IgD-negative memory B cell (primary cell): ENCODE measurements at regions not wholly inside any gene's neighbourhood (a gene's known extent, or its start where the extent isn't known, plus 50 kb on each side); places are given as distances from the start of the nearest gene placed in this dataset.
"Not testable (repeated sequence)": the region's sequence is repeated elsewhere in the genome, so short reads cannot be mapped to it uniquely, and the experiment has no call there.

Source experiments
- H3K27ac Mint-ChIP-seq, 3 donors: one replicate each; pipeline ENCODE4 v1.8.0; 2020 to 2022; ENCODE audit warnings: mild to moderate bottlenecking in 3 of 3, mixed read lengths in 3 of 3, moderate library complexity in 1 of 3
- H3K27me3 Mint-ChIP-seq: one replicate; pipeline ENCODE4 v1.8.0; 2021; ENCODE audit warnings: mixed read lengths
- H3K36me3 Mint-ChIP-seq: one replicate; pipeline ENCODE4 v1.8.0; 2020; ENCODE audit warnings: mild to moderate bottlenecking, mixed read lengths
- H3K4me1 Mint-ChIP-seq, 3 donors: one replicate each; pipeline ENCODE4 v1.8.0; 2020 to 2022; ENCODE audit warnings: mixed read lengths in 3 of 3, mild to moderate bottlenecking in 1 of 3
- H3K4me3 Mint-ChIP-seq, 4 donors: one replicate each; pipeline ENCODE4 v1.8.0; 2020 to 2022; ENCODE audit warnings: mild to moderate bottlenecking in 4 of 4, mixed read lengths in 4 of 4, moderate library complexity in 3 of 4
- H3K9me3 Mint-ChIP-seq, 3 donors: one replicate each; pipeline ENCODE4 v1.8.0; 2020 to 2021; ENCODE audit warnings: mixed read lengths in 3 of 3, mild to moderate bottlenecking in 1 of 3

DNA sequence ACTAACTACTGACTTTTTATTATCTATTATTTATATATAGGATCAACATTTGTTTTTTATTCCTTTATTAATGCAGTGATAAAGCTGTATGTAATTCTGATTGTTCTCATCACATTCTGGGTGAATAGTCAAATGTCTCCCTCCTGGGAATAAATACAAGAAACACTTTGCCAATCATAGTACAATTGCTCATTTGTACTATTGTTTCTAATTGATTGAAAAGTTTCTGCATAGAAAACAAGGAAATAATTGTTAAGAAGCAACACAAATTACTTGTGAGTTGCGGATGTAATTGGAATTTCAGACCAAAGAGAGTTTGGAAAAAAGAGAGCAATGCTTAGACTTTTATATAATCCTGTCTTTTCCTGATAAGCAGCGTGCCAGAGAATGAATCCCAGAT lies 1013.9 kb downstream of the EFNA5 start:
- peaks cover 2 to 15% (median 9%) of the 10 kb centered on the region in 3 donors for H3K9me3 Mint-ChIP-seq
- no peak overlapping the region for H3K4me3 Mint-ChIP-seq
- no peaks in the 10 kb centered on the region for H3K27me3 Mint-ChIP-seq
- no peaks in the 10 kb centered on the region for H3K36me3 Mint-ChIP-seq
- H3K27ac Mint-ChIP-seq: no peak overlapping the region
- no peaks in the 10 kb centered on the region for H3K4me1 Mint-ChIP-seq

DNA sequence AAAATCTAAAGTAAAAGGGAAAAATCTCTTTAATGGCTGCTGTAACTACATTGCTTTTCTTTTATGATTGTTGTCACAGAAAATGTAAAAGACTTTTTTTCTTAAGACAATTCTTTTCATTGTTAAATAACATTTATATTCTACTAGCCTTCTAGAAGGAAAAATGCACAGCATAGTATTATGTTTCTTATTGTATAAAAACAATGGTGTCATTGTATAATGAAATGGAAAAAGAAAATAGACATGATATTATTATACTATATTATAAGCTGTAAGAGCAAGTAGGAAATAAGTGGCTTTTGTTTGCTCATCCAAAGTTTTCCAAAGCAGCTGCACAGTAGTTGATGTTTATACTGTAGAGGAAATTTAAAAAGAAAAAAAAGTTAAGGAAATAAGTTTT lies 1021.7 kb downstream of the EFNA5 start:
- H3K27me3 Mint-ChIP-seq: no peaks in the 10 kb centered on the region
- H3K36me3 Mint-ChIP-seq: no peaks in the 10 kb centered on the region
- no peak overlapping the region for H3K27ac Mint-ChIP-seq
- H3K9me3 Mint-ChIP-seq: peaks cover 2 to 8% (median 8%) of the 10 kb centered on the region in 3 donors
- no peaks in the 10 kb centered on the region for H3K4me1 Mint-ChIP-seq
- H3K4me3 Mint-ChIP-seq: no peak overlapping the region

DNA sequence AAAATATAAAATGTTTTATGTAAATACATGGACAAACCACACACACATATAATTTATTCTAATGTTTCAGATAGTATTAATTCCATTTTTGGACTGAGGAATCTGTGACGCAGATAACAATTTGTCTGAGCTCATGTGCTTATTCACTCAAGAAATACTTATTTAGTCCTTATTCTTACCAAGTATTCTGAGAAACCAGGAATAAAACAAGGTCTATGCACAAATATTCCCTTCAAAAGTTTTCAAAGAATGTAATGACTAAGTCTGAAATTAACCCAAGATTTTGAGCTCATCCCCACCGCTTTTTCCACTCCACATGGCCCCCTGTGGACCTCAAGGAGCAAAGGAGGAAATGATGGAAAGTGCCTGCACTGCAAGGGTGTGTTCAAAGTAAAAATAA lies 1022.3 kb downstream of the EFNA5 start:
- Mint-ChIP-seq H3K4me3 (no peak overlapping the region), H3K4me1 (no peaks in the 10 kb centered on the region), H3K27me3 (no peaks in the 10 kb centered on the region), H3K27ac (no peak overlapping the region), H3K9me3 (peaks cover 2 to 8% (median 8%) of the 10 kb centered on the region in 3 donors), H3K36me3 (no peaks in the 10 kb centered on the region)

DNA sequence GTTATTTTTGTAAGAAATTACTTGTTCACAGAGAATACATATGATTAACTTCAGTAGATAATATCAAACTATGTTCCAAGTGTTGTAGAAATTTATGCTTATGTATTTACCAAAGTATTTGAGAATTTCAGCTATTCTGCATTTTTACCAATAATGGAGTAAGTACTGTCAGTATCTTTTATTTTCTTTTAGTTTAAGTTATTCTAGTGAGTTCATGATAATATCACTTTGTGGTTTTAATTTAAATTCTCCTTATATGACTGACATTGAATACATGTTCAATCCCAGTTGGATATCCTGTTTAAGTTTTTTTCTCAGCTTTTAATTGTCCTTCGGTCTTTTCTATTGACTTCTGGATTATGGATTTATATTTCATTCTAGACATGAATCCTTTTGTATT lies 1024.6 kb downstream of the EFNA5 start:
- Mint-ChIP-seq H3K36me3 (no peaks in the 10 kb centered on the region), H3K4me1 (no peaks in the 10 kb centered on the region), H3K9me3 (peaks cover 0 to 2% (median 0%) of the 10 kb centered on the region in 3 donors), H3K27ac (no peak overlapping the region), H3K27me3 (no peaks in the 10 kb centered on the region), H3K4me3 (no peak overlapping the region)

DNA sequence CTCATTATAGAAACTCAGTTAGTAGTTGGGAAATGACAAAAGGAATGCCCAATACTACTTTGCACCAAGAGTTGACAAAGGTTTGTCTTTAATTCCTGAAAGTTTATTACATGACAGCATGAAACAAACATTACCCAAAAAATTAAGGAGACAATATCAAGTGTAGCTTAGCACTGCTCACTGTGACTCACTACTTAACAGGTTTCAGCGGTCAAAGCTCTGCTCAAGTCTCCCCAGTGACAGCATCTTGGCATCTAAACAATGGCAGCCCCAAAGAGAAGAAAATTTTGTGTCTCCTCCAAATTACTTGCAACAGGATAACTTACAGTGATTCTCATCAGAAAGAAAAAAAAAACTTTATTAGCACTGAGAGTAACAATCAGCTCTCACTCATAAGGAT lies 1030.2 kb downstream of the EFNA5 start:
- peaks cover 0 to 2% (median 0%) of the 10 kb centered on the region in 3 donors for H3K9me3 Mint-ChIP-seq
- no peak overlapping the region for H3K27ac Mint-ChIP-seq
- H3K4me1 Mint-ChIP-seq: no peaks in the 10 kb centered on the region
- H3K4me3 Mint-ChIP-seq: no peak overlapping the region
- H3K27me3 Mint-ChIP-seq: no peaks in the 10 kb centered on the region
- no peaks in the 10 kb centered on the region for H3K36me3 Mint-ChIP-seq

DNA sequence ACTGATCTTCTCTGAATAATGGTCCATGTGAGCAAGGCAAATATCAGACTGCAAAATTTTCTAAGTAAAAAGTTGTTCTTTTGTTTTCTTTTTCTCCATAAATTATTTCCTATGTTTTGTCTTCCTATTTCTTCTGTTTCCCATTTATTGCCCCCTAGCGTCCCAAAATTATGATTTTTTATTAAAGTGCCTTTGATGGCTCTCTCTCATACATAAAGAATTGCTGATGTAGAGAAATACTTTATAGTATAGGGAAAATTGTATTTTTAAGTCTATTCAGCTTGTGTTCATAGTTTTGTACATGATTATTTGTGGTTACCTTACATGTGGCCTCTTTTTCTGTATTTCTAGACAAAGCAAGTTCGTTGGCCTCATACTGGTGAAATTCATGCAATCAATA lies 1031.2 kb downstream of the EFNA5 start:
- no peak overlapping the region for H3K27ac Mint-ChIP-seq
- no peaks in the 10 kb centered on the region for H3K4me1 Mint-ChIP-seq
- H3K27me3 Mint-ChIP-seq: no peaks in the 10 kb centered on the region

DNA sequence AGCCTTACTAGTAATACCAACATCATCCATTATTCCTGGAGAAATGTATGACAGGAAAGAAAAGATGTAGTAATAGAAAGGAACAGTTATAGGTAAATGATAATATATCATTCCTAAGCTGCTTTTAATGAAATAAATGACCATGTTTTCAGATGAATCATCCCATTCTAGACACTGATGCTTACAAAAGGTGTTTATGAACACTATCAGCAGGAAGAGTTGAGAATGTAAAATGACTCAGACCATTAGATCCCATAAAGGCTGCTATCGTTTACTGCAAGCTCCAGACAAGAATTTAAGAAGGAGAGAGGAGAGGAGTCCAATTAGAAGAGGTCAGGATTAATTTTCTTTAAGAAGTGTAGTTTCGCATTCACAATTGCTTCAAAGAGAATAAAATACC lies 1033.5 kb downstream of the EFNA5 start:
- no peaks in the 10 kb centered on the region for H3K36me3 Mint-ChIP-seq
- H3K27ac Mint-ChIP-seq: no peak overlapping the region
- H3K9me3 Mint-ChIP-seq: no peaks in the 10 kb centered on the region
- no peaks in the 10 kb centered on the region for H3K27me3 Mint-ChIP-seq
- no peak overlapping the region for H3K4me3 Mint-ChIP-seq
- H3K4me1 Mint-ChIP-seq: no peaks in the 10 kb centered on the region

More for the DNA sequence above, 1031.2 kb downstream of the EFNA5 start:
- no peak overlapping the region for H3K4me3 Mint-ChIP-seq
- H3K36me3 Mint-ChIP-seq: no peaks in the 10 kb centered on the region
- H3K9me3 Mint-ChIP-seq: peaks cover 0 to 2% (median 0%) of the 10 kb centered on the region in 3 donors

DNA sequence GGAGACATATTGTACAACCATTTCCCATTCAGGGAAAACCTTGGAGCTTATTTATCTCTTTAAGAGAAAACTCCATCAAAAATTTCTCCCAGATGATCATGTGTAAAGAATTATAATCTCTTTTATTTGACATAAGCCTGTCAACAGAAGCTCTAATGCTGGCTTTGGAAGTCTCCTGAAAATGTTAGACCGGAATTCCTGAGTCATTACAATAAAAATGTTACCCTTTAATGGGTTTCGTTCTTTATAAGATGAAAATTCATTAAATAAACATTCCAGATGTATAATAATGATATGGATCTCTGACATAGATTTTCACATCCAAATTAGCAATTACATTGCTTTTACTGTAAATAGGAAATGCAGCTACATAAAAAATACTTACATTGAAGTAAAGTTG lies 1036.4 kb downstream of the EFNA5 start:
- H3K27ac Mint-ChIP-seq: no peak overlapping the region
- H3K36me3 Mint-ChIP-seq: no peaks in the 10 kb centered on the region
- H3K9me3 Mint-ChIP-seq: no peaks in the 10 kb centered on the region
- H3K27me3 Mint-ChIP-seq: no peaks in the 10 kb centered on the region
- no peaks in the 10 kb centered on the region for H3K4me1 Mint-ChIP-seq
- no peak overlapping the region for H3K4me3 Mint-ChIP-seq

DNA sequence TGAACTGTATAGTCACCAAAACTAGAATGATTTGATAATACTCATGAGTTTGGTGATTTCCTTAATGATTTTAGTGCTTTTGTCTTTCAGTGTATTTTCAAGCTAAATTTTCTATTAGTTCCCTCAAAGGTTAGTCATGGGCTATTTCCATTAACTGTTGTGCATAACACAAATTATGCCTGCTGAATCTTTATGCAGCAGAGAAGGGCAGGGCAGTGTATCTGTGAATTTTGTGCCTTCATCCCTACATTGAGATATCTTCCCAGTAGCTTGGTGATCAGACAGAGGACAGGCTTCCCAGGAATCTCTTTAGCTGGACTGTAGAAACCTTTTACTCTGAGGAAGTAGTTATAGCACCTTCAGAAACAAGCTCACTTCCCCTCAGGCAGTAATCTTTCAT lies 1036.9 kb downstream of the EFNA5 start:
- H3K36me3 Mint-ChIP-seq: no peaks in the 10 kb centered on the region
- H3K27ac Mint-ChIP-seq: no peak overlapping the region
- H3K9me3 Mint-ChIP-seq: no peaks in the 10 kb centered on the region
- H3K4me3 Mint-ChIP-seq: no peak overlapping the region
- no peaks in the 10 kb centered on the region for H3K4me1 Mint-ChIP-seq
- H3K27me3 Mint-ChIP-seq: no peaks in the 10 kb centered on the region

DNA sequence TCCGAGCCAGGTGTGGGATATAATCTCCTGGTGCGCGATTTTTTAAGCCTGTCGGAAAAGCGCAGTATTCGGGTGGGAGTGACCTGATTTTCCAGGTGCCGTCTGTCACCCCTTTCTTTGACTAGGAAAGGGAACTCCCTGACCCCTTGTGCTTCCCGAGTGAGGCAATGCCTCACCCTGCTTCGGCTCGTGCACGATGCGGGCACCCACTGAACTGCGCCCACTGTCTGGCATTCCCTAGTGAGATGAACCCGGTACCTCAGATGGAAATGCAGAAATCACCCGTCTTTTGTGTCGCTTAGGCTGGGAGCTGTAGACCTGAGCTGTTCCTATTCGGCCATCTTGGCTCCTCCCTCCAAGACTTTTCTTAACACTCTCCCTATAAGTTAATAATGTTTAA lies 1042.3 kb downstream of the EFNA5 start:
- H3K9me3 Mint-ChIP-seq, H3K4me1 Mint-ChIP-seq, H3K36me3 Mint-ChIP-seq, H3K27me3 Mint-ChIP-seq, H3K4me3 Mint-ChIP-seq: not testable (repeated sequence)
- H3K27ac Mint-ChIP-seq: peak overlapping the region in 1 of 3 donors; percentile 4

DNA sequence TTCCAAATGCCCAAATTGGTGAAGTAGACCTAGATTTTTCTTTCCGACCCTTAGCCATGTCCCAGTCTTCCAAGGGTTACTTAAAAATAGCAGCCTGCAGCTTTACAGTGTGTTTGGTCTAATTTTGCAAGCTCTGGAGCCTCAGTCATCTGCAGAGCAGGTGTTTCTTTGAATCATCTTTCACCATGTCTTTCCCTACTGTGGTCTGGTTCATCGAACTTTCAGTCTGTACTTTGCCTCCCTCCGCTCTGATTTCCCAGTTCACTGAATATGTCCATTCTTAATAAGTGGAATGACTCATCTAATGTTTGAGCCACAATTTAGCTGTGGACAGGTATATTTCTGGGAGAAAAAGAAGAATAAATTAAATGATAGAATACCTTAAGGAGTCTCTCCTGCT lies 1060.7 kb downstream of the EFNA5 start:
- Mint-ChIP-seq H3K4me1 (no peaks in the 10 kb centered on the region), H3K27ac (no peak overlapping the region), H3K9me3 (peaks cover 0 to 4% (median 2%) of the 10 kb centered on the region in 3 donors), H3K27me3 (no peaks in the 10 kb centered on the region), H3K4me3 (no peak overlapping the region), H3K36me3 (peaks cover 1% of the 10 kb centered on the region)

DNA sequence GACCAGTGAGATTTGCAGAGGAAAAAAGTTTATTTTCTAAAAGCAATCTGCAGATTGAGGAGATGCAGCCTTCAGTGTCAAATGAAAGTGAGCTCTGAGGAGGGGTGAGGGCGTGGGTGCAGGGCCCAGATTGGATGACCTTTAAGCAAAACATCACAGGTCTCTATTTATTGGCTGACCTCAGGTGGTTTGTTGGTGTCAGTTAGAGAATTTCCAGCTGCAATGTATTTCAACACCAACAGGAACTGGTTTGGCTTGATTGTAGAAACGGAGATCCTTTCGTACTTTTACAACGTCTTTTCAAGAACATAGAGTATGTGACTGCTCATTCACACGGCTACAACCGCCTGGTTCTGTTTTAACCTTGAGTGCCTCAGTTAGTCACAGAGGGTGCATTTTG lies 1069.1 kb downstream of the EFNA5 start:
- Mint-ChIP-seq H3K4me1 (no peaks in the 10 kb centered on the region), H3K27me3 (no peaks in the 10 kb centered on the region), H3K36me3 (no peaks in the 10 kb centered on the region), H3K9me3 (peaks cover 5 to 6% (median 6%) of the 10 kb centered on the region in 3 donors), H3K27ac (no peak overlapping the region), H3K4me3 (no peak overlapping the region)

DNA sequence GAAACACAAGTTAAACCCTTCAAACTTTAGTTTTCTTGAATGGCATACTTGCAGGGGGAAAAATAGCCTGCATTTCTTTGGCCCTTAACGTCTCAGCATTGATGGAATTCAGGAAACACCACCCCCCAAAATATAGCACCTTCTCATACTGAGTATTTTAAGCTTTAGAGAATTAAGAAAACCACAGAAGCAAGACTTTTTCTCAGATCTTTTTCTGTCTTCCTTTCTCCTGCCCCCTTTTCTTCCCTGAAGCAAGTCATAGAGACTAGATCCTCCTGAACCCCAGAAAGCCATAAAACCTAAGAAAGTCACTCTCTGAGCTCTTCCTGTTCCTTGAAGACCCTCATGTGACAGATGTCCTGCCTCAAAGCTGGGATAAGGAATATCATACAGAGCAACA lies 1069.9 kb downstream of the EFNA5 start:
- no peak overlapping the region for H3K4me3 Mint-ChIP-seq
- no peaks in the 10 kb centered on the region for H3K4me1 Mint-ChIP-seq
- no peaks in the 10 kb centered on the region for H3K36me3 Mint-ChIP-seq
- H3K9me3 Mint-ChIP-seq: peaks cover 5 to 7% (median 6%) of the 10 kb centered on the region in 3 donors
- H3K27me3 Mint-ChIP-seq: no peaks in the 10 kb centered on the region
- H3K27ac Mint-ChIP-seq: no peak overlapping the region

DNA sequence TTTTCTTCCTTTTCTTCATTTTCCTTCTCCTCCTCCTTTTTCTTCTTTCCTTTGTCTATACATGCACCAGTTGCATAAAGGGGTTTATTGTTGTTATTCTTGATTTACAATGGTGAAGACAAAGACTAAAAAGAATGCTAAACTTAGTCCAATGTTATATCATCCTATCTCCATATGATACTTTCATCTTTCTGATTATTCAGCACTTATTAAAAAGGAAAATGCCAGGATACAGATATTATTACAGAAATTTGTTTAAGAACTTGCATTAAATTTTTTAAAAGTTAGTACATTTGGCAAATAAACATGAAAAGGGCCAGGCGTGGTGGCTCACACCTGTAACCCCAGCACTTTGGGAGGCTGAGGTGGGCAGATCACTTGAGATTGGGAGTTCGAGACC lies 1074.9 kb downstream of the EFNA5 start:
- Mint-ChIP-seq H3K27ac (no peak overlapping the region), H3K36me3 (no peaks in the 10 kb centered on the region), H3K4me1 (no peaks in the 10 kb centered on the region), H3K9me3 (peaks cover 0 to 9% (median 7%) of the 10 kb centered on the region in 3 donors), H3K27me3 (no peaks in the 10 kb centered on the region), H3K4me3 (no peak overlapping the region)

DNA sequence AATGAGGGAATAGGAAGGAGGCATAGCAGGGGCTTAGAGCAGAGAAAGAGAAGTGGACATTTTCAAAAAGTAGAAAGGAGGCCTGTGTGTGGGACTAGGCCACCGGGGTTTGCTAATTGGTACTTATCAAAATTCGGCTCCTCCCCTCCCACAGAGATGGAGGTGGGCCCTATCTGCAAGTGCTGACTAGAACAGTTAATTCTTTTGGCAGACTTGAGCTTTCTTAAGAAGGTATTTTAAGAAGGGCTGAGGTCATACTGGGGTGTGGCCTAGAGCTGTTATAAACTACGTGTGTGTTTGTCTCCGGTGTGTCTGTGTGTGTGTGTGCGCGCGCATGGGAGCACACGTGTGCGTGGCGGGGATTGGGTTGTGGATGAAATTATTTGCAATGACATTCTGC lies 1086.5 kb downstream of the EFNA5 start:
- H3K4me3 Mint-ChIP-seq: no peak overlapping the region
- no peaks in the 10 kb centered on the region for H3K4me1 Mint-ChIP-seq
- no peaks in the 10 kb centered on the region for H3K9me3 Mint-ChIP-seq
- H3K36me3 Mint-ChIP-seq: no peaks in the 10 kb centered on the region
- H3K27ac Mint-ChIP-seq: no peak overlapping the region
- no peaks in the 10 kb centered on the region for H3K27me3 Mint-ChIP-seq

DNA sequence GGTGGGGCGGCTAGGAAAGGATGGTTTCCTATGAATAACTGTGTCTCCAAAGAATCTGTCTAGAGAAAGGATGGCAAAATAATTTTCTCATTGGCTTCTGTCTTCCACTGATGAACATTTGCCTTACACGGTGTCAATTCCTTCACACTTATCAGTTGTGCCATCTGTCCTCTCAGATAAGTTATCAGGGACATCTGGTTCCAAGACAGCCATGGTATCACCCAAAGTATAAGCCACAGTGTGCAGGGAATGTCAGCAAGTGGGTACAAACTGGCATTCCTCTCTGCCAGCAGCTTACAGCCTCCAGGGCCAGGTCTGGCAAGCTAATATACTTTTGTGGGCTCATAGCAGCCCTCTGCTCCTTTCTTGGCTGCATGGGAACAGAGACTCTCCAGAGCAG lies 1092.0 kb downstream of the EFNA5 start:
- H3K36me3 Mint-ChIP-seq: no peaks in the 10 kb centered on the region
- H3K9me3 Mint-ChIP-seq: peaks cover 0 to 1% (median 0%) of the 10 kb centered on the region in 3 donors
- H3K4me1 Mint-ChIP-seq: no peaks in the 10 kb centered on the region
- H3K4me3 Mint-ChIP-seq: no peak overlapping the region
- H3K27ac Mint-ChIP-seq: no peak overlapping the region
- no peaks in the 10 kb centered on the region for H3K27me3 Mint-ChIP-seq

DNA sequence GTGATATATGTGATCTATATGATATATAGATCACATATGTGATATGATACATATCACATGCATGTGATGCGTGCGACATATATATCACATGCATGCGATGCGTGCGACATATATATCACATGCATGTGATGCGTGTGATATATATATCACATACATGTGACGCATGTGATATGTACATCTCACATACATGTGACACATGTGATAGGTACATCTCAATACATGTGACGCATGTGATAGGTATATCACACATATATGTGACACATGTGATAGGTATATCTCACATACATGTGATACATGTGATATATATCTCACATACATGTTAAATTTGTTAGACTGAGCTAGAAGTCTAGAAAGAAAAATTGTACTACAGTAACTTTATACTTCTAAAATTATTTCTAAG lies 1095.9 kb downstream of the EFNA5 start:
- H3K36me3 Mint-ChIP-seq: no peaks in the 10 kb centered on the region
- peaks cover 0 to 1% (median 0%) of the 10 kb centered on the region in 3 donors for H3K9me3 Mint-ChIP-seq
- H3K4me3 Mint-ChIP-seq: no peak overlapping the region
- no peaks in the 10 kb centered on the region for H3K27me3 Mint-ChIP-seq
- H3K4me1 Mint-ChIP-seq: no peaks in the 10 kb centered on the region
- no peak overlapping the region for H3K27ac Mint-ChIP-seq
